ENCODE measurements at regions not wholly inside any gene's neighbourhood (a gene's known extent, or its start where the extent isn't known, plus 50 kb on each side); places are given as distances from the start of the nearest gene placed in this dataset.

DNA sequence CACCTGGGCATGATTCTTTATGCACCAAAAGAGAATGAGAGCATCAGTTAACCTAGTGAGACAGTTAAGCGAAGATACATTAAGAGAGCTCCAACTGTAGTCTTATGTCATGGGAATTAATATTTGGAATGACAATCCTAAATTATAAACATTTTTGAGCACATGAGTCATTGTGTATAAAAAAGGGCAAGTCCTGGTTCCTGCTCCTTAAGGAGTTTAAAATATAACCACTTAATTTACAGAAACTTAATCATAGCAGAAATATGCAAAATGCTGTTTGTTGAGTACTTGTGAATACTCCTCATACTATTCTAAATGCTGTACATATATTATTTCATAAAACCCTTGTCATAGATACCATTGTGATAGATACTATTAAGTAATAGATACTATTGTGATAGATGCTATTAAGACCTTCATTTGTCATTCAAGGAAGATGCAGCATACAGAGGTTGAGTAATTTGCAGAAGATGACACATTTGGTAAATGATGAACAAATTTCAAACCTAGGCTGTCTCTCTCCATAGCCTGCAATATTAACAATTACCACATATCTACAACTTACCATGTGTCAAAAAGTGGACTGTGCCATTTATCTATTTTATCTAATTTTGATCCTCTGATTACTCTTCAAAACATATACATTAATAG is 301.0 kb downstream of the TBC1D4 start:
- no peak for TF ChIP-seq POLR2AphosphoS5 (IDR thresholded peaks at IDR 0.05; ENCODE audit: low read depth, low read length)
- TF ChIP-seq POLR2A (IDR thresholded peaks at IDR 0.05; ENCODE audit: low read depth, low read length), result no peak
- TF ChIP-seq TAF1 (IDR thresholded peaks at IDR 0.05; ENCODE audit: borderline replicate concordance, low read depth, low read length), result no peak

All from GM12892 (cell line).